Endothelial cell of umbilical vein (primary cell): ENCODE measurements at regions not wholly inside any gene's neighbourhood (a gene's known extent, or its start where the extent isn't known, plus 50 kb on each side); places are given as distances from the start of the nearest gene placed in this dataset.

Experiments
- BruUV-seq: library from RNA; stranded (reverse); fragments of 400-500 nt; replicated peaks from 2 replicates; lab custom pipeline; 2021; lab: Mats Ljungman, UMichigan
- CTCF ChIA-PET: fragments of 300-600, 350-600 bp; sonication (Branson Sonifier 250); formaldehyde crosslinking; loops from one replicate; lab custom pipeline; 2021; ENCODE audit warnings: antibody characterized with exemption, inconsistent platforms; lab: Charles Lee
- POLR2A ChIA-PET: fragments of 300-600, 350-600 bp; sonication (Branson Sonifier 250); formaldehyde crosslinking; loops from one replicate; lab custom pipeline; 2021; ENCODE audit warnings: antibody characterized with exemption, inconsistent platforms; lab: Charles Lee
- DNase-seq: peaks from one replicate; pipeline ENCODE4 v3.0.0-alpha.2; 2011; ENCODE audit warnings: low read depth, low spot score
- FAIRE-seq: peaks from 2 replicates; lab custom pipeline; 2011; peaks lifted over from hg19 to GRCh38; lab: Jason Lieb, UNC
- H2AFZ ChIP-seq: 2 replicates; pipeline ENCODE4 v1.6.0; 2012; ENCODE audit warnings: low read depth, low read length, control low read depth, inconsistent platforms
- H3K27ac ChIP-seq: 2 replicates; pipeline ENCODE4 v1.5.1; 2011; ENCODE audit warnings: low read depth, mild to moderate bottlenecking, control low read depth, low read length, moderate library complexity; ENCODE audit not compliant: insufficient read depth
- H3K27me3 ChIP-seq, 2 experiments: 2 replicates each; pipeline versions ENCODE4 v1.6.0 to v1.6.1; 2011; ENCODE audit warnings: low read length in 2 of 2, mixed read lengths in 1 of 2; ENCODE audit not compliant: control insufficient read depth in 2 of 2, insufficient read depth in 2 of 2
- H3K36me3 ChIP-seq, 2 experiments: 2 replicates in 1 of 2; 3 replicates in 1 of 2; pipeline ENCODE4 v1.5.1; 2011; ENCODE audit warnings: low read length in 2 of 2, mild to moderate bottlenecking in 1 of 2, moderate library complexity in 1 of 2; ENCODE audit not compliant: control insufficient read depth in 2 of 2, insufficient read depth in 2 of 2; ENCODE audit errors: extremely low read depth in 1 of 2
- H3K4me1 ChIP-seq: 3 replicates; pipeline ENCODE4 v1.5.1; 2011; ENCODE audit warnings: mild to moderate bottlenecking, low read length; ENCODE audit not compliant: control insufficient read depth, insufficient read depth; ENCODE audit errors: extremely low read depth
- H3K4me2 ChIP-seq: 2 replicates; pipeline ENCODE4 v1.6.1; 2011; ENCODE audit warnings: low read length, control low read depth, mixed read lengths; ENCODE audit not compliant: insufficient read depth
- H3K4me3 ChIP-seq, 3 experiments: fragments of 200-600 bp in 1 of 3; sonication (generic), shearing (Covaris generic) in 1 of 3; replicated peaks in 1 of 3; 2 replicates each; pipeline ENCODE4 v1.5.1; 2011 to 2016; ENCODE audit warnings: control low read depth in 3 of 3, low read length in 3 of 3, mild to moderate bottlenecking in 2 of 3, inconsistent platforms in 1 of 3, low read depth in 1 of 3, moderate library complexity in 1 of 3; ENCODE audit not compliant: insufficient read depth in 1 of 3
- H3K79me2 ChIP-seq: 2 replicates; pipeline ENCODE4 v1.6.0; 2012; ENCODE audit warnings: low read length, inconsistent platforms; ENCODE audit not compliant: control insufficient read depth, insufficient read depth
- H3K9ac ChIP-seq: replicated peaks from 2 replicates; pipeline ENCODE3; 2011; ENCODE audit warnings: low read length, control low read depth; ENCODE audit not compliant: insufficient read depth; ENCODE audit errors: extremely low read depth
- H3K9me1 ChIP-seq: replicated peaks from 3 replicates; pipeline ENCODE4 v1.6.0; 2011; ENCODE audit warnings: mild to moderate bottlenecking, low read length; ENCODE audit not compliant: control insufficient read depth, insufficient read depth; ENCODE audit errors: extremely low read depth
- H3K9me3 ChIP-seq: replicated peaks from 2 replicates; pipeline ENCODE4 v1.5.1; 2012; ENCODE audit warnings: low read length, inconsistent platforms; ENCODE audit not compliant: control insufficient read depth, insufficient read depth
- H4K20me1 ChIP-seq: replicated peaks from 2 replicates; pipeline ENCODE3; 2011; ENCODE audit warnings: mild to moderate bottlenecking, low read length; ENCODE audit not compliant: control insufficient read depth, insufficient read depth; ENCODE audit errors: extremely low read depth
- EZH2 ChIP-seq: IDR thresholded peaks from 2 replicates; pipeline ENCODE4 v1.6.1; 2012; ENCODE audit warnings: borderline replicate concordance, low read depth, mild to moderate bottlenecking, moderate library complexity, low read length, inconsistent platforms; ENCODE audit not compliant: severe bottlenecking
- FOS ChIP-seq: IDR thresholded peaks from 2 replicates; pipeline ENCODE4 v1.6.1; 2011; ENCODE audit warnings: mild to moderate bottlenecking, low read length, moderate library complexity, borderline replicate concordance; ENCODE audit not compliant: insufficient read depth
- GATA2 ChIP-seq: IDR thresholded peaks from 2 replicates; pipeline ENCODE4 v1.7.0; 2011; ENCODE audit warnings: low read depth, mild to moderate bottlenecking, moderate library complexity, mixed read lengths, low read length; ENCODE audit not compliant: insufficient read length, insufficient read depth
- JUN ChIP-seq: IDR thresholded peaks from 2 replicates; pipeline ENCODE4 v1.6.1; 2011; ENCODE audit warnings: borderline replicate concordance, low read depth; ENCODE audit not compliant: insufficient read length, insufficient read depth
- MYC ChIP-seq: IDR thresholded peaks from one replicate; pipeline ENCODE4 v1.6.1; 2011; ENCODE audit warnings: mild to moderate bottlenecking, low read depth, low read length
- POLR2A ChIP-seq: IDR thresholded peaks from 2 replicates; pipeline ENCODE4 v1.6.1; 2012; ENCODE audit warnings: low read depth, mild to moderate bottlenecking, control low read depth, low read length
- POLR2AphosphoS5 ChIP-seq: IDR thresholded peaks from 2 replicates; pipeline ENCODE4 v1.6.1; 2012; ENCODE audit warnings: low read depth, mild to moderate bottlenecking, control low read depth, low read length, moderate library complexity; ENCODE audit not compliant: insufficient read depth
- dilution Hi-C: fragments of 300-500 bp; cut with MboI; formaldehyde crosslinking; loops from one replicate; pipeline ENCODE4 v1.15.0; 2019; ENCODE audit warnings: low sequenced_read_pairs; ENCODE audit not compliant: extremely low pct_ligation_motif_present
- intact Hi-C: fragments of 100-400 bp; cut with micrococcal nuclease; formaldehyde crosslinking; loops from one replicate; pipeline ENCODE4 v1.10.0; 2022
- TF ChIP-seq, protein P1 (sequence below), 2 donors: IDR thresholded peaks; 1 replicate in 1 of 2; 2 replicates in 1 of 2; pipeline ENCODE4 v1.5.1; 2011; ENCODE audit warnings: low read length in 2 of 2, mild to moderate bottlenecking in 2 of 2, moderate library complexity in 2 of 2, control low read depth in 1 of 2, inconsistent platforms in 1 of 2, low read depth in 1 of 2; ENCODE audit not compliant: insufficient read depth in 1 of 2; ENCODE audit errors: extremely low read depth in 1 of 2
- TF ChIP-seq, protein P2 (sequence below): IDR thresholded peaks from 2 replicates; pipeline ENCODE4 v1.6.1; 2011; ENCODE audit not compliant: insufficient read depth, insufficient read length

DNA sequence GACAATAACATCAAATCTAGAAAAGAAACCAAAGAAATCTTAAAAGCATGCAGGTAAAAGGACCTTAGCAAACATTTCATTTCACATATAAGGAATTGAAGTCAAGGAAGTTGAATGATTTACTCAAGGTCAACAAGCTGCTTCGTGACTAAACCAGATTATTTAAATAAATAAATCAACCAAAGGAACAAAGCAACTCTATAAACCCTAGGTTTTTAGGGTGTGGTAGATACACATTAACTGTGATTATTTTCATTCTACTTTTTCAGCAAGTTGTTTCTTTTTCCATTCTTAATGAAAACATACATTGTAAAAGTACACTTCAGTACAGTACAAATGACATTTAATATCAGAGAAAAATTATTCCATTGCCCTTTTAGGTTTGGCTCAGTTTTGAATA is 382.0 kb upstream of the STEAP1 start:
- Histone ChIP-seq H3K27me3 (no peaks in the 10 kb centered on the region), H3K27ac (no peak overlapping the region), H4K20me1 (no peaks in the 10 kb centered on the region), H3K4me3 (no peak overlapping the region), H3K9me3 (no peaks in the 10 kb centered on the region), H3K36me3 (no peaks in the 10 kb centered on the region), H2AFZ (no peak overlapping the region), H3K4me2 (no peak overlapping the region), H3K9me1 (no peaks in the 10 kb centered on the region), H3K4me1 (peaks cover 4% of the 10 kb centered on the region), H3K79me2 (no peaks in the 10 kb centered on the region), H3K9ac (no peak overlapping the region)
- dilution Hi-C loops: no loop called here
- ChIA-PET POLR2A (no interaction called here), CTCF (interaction anchor here (1.2 to 1.7 kb wide), 3 partner anchors 149 to 1226 kb away, joined by 3 to 4 read pairs (median 3); no protein-coding TSS in a partner anchor)
- no peak for DNase-seq
- BruUV-seq: no TSS peak
- TF ChIP-seq EZH2 (no peak), POLR2AphosphoS5 (no peak), MYC (no peak), POLR2A (no peak), GATA2 (no peak), JUN (no peak), FOS (no peak)
- TF ChIP-seq, protein P1, sequence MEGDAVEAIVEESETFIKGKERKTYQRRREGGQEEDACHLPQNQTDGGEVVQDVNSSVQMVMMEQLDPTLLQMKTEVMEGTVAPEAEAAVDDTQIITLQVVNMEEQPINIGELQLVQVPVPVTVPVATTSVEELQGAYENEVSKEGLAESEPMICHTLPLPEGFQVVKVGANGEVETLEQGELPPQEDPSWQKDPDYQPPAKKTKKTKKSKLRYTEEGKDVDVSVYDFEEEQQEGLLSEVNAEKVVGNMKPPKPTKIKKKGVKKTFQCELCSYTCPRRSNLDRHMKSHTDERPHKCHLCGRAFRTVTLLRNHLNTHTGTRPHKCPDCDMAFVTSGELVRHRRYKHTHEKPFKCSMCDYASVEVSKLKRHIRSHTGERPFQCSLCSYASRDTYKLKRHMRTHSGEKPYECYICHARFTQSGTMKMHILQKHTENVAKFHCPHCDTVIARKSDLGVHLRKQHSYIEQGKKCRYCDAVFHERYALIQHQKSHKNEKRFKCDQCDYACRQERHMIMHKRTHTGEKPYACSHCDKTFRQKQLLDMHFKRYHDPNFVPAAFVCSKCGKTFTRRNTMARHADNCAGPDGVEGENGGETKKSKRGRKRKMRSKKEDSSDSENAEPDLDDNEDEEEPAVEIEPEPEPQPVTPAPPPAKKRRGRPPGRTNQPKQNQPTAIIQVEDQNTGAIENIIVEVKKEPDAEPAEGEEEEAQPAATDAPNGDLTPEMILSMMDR (IDR thresholded peaks at IDR 0.05; ENCODE audit: extremely low read depth in 1 of 2, insufficient read depth in 1 of 2, low read depth in 1 of 2, low read length in 2 of 2): no peak
- TF ChIP-seq, protein P2, sequence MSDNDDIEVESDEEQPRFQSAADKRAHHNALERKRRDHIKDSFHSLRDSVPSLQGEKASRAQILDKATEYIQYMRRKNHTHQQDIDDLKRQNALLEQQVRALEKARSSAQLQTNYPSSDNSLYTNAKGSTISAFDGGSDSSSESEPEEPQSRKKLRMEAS: no peak
- intact Hi-C loops: loop anchor here (2.0 kb wide), 1 partner anchor 983 kb away; no protein-coding TSS in a partner anchor
- no peak for FAIRE-seq
